Activated CD8-positive, alpha-beta memory T cell treated with anti-CD3 and anti-CD28 coated beads, Interleukin-2, amount 50 U/mL, for 24 hours (primary cell): ENCODE measurements at regions not wholly inside any gene's neighbourhood (a gene's known extent, or its start where the extent isn't known, plus 50 kb on each side); places are given as distances from the start of the nearest gene placed in this dataset.

ENCODE experiments used
- DNase-seq: peaks from one replicate; pipeline ENCODE4 v3.0.0-alpha.2; 2020; ENCODE audit errors: extremely low read depth

DNA sequence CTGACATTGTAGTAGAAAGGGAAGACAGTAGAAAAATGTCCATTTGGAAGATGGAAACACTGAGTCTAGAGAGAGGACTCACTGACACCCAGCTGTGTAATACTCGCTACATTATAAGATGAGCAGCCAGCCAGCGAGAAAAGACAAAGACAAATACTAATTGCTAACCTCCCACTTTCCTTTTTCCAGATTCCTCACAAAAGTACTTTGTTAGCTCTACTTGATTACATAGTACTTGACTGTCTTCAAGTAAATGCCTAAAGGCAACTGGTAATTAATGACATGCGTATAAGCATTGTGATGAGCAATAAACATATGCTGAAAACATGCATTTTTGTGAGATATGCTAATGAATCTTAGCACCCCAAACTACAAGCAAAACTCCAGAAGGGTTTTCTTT, 363.1 kb downstream of the GPAM start:
- DNase-seq: no peak

DNA sequence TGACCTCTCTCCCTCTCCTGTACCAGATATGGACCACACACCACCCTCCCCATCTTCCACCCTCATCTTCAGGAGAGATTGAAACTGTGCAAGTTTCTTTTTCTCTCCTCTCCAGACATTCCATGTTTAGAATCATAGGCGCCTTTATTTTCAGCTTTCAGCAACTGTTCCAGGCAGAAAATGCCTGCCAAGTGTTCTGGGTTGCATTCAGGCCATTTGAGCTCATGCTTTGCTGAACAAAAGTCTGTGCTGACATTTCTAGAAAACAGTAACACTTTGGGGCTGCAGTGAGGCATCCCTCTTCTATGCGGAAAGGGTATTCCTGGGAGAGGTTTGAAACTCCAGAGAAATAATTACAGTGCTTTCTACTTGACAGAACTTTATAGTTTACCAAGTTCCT, 361.7 kb downstream of the GPAM start:
- DNase-seq: no peak

GRCh38 chr10:111822661-111823060, 360.9 kb downstream of the GPAM start:
- DNase-seq: no peak

DNA sequence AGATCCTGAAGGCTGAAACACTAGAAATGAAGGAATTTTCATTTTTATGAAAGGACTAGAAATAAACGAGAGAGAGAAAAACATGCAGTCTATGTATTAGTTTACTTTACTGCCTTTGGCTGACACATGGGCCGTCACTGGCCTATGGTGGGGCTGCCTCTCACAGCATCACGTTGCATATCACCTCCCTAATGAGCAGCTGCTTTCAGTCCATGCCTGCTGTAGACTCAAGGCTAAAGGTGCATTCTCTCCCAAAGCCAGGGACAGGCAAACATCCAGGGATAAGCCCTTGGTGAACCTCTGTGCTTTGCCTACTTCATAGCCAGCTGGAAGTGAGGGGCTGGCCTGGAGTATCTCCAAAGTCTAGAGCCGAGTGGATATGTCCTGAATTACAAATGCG, 359.4 kb downstream of the GPAM start:
- DNase-seq: no peak

- DNase-seq: no peak
Measured at GRCh38 chr10:111830359-111830758, 353.2 kb downstream of the GPAM start.

- DNase-seq: no peak
Measured at GRCh38 chr10:111831058-111831457, 352.5 kb downstream of the GPAM start.

GRCh38 chr10:111833251-111833650, 350.3 kb downstream of the GPAM start:
- DNase-seq: no peak

DNA sequence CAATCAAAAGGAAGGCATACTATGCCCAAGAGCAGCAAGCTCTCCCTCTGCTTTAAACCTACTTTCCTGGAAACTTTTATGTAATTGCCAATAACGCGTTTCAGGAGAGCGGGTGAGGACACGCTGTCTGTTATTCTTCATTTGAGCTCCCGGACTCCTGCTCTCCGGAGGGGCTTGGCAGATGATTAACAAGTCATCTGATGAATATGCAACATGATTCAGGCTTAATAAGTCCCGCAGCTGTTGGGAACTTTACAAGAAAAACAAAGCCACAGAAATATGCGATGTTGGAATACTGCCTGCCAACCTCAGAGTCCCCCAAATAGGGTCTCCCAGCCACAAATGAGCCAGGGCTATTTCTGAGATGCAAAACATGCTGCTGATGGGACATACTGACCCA, 348.0 kb downstream of the GPAM start:
- DNase-seq: no peak

- DNase-seq: no peak
Measured at GRCh38 chr10:111836064-111836463, 347.5 kb downstream of the GPAM start.

DNA sequence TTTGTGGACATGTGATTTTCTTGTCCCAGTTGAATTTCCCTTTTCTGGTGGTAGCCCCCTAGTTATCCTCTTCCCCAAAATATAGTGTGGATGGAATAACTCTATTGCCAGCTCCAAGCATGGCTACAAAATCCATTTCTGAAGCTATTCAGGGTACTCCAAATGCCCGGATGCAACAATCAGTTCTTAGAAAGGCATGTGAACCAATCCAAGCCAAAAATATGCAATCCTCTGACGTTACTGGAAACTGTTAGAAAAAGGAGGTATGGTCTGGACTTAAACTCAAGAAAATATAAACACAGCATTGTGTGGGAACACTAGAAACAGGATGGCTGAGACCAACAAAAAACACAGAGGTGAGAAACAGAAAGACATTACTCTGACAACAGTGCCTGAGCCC, 347.0 kb downstream of the GPAM start:
- no peak for DNase-seq

DNA sequence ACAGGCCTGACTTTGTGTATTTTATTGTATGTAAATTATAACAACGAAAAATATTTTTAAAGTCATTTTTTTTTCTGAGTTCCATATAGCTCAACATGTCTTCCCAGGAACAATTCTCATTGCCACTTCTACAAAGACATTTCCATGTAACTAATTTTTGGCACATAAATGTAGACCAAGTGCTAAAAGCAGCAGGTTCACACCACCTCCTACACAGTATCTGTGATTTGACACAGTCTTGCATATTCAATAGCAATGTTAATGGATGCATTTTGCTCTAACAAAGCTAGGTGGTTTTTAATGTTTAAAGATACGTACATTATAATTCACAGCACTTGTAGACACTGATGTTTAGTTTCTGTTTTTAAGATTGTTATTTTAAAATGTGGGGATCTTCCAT, 346.5 kb downstream of the GPAM start:
- DNase-seq: no peak

DNA sequence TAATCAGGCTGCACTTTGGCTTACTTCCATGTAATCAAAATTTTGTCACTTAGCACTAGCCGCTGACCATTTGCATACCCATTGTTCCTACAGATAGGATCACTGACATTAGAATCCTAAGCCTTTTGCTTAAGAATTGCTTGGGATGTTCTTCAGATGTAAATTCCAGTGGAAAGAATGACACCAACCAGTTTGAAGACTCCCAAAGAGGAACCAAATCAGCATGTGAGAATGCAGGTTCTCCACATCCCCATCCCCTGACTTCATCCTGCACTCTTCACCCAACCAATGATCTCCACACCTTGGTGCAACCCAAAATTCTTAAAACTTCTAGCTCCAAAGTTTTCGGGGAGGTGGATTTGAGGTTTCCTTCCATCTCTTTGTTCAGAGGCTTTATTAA, 345.6 kb downstream of the GPAM start:
- no peak for DNase-seq

- no peak for DNase-seq
Measured at GRCh38 chr10:111840546-111840945, 343.0 kb downstream of the GPAM start.

DNA sequence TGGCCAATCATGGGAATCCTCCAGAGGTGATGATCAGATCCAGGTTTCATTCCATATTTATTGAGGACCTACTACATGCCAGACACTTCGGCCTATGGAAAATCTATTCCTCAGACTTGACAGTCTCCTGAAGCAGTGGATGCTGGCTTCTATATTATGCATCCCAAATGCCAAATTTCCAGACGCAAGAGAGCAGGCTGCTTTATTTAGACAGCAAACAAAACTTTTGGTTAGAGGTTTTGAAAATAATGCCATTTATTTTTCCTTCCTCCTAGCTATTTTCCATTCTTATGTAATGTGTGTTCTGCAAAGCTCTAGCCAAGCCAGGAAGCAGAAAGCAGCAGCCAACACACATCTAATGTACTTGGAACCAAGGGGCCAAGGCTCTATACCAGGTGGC, 330.8 kb downstream of the GPAM start:
- no peak for DNase-seq

GRCh38 chr10:111856631-111857030, 326.9 kb downstream of the GPAM start:
- no peak for DNase-seq

GRCh38 chr10:111865550-111865949, 318.0 kb downstream of the GPAM start:
- no peak for DNase-seq

- no peak for DNase-seq
Measured at GRCh38 chr10:111871458-111871857, 312.1 kb downstream of the GPAM start.

DNA sequence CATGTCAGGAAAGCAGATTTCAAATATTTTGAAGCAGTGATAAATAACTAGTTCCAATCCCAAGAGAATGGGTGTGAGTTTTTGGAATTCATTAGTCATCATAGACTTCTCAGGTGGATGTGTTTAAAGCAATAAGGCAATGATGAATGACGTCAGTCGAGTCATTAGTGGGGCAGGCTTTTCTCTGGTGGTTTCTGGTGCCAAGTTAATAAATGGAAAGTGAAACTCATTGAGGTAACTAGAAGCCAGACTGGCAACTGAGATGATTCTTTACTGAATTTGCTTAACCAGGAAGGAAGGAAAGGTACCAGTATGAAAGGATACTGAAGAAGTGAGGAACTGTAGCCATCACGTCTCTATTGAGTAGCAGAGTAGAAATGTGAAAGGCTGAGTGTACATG, 311.0 kb downstream of the GPAM start:
- no peak for DNase-seq

DNA sequence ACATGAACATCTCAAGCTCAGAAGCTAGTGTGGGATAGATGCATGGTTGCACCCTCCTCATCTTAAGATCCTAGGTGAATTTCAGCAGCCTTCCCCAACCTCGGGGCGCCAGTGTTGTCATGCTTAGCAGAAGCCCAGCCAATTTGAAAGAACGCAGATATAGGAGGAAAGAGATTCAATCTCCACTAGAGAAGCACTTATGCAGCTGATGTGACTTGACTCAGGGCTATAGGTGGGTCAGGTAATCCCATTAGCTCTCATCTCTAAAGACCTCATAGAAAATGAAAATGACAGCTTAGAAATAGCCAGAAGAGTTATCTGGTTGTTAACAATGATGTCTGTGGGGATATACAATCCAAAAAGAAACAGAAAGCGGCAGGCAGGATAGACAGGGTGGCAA, 310.5 kb downstream of the GPAM start:
- no peak for DNase-seq

DNA sequence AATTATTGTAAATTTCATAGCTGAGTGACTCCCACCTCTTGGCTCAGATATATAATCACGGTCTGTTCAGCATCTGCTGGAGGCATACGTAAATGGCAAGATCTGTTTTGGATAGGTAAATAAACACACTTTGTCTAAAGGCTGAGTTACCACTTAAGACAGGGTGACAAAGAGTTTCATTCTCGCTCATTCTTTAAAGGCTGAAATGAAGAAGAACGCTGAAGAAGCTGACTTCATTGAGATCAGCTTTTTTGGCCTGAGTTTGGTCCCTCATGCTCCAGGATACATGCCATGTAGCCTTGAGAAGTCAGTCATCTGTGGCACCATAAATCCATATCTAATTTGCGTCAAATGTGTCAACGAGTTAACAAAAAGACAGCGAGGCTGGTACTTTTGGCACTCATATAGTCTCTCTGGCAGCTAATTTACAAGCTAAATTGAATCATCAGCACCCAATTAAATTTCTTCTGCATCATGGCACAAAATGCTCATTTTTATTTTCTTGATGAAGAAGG, 309.9 kb downstream of the GPAM start:
- DNase-seq: no peak

DNA sequence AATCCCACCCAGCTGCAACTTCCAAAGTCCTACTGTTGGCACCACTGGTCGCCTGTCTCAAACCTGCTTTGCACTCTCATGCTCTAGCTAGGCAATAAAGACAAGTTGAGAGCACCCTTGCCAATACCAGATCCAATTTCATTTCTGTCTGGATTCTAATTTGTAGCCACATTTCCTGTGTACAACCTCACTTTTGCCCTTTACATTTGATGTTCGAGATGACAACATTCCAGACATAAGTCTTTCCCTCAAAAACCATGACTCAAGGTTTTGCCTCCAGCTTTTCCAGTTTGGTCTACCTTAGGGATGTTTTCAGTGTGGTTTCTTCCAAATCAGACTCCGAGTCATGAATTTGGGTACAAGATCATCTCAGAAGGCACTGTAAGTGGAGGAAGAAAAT, 309.0 kb downstream of the GPAM start:
- no peak for DNase-seq

GRCh38 chr10:111875725-111876124, 307.8 kb downstream of the GPAM start:
- no peak for DNase-seq

- no peak for DNase-seq
Measured at GRCh38 chr10:111877258-111877657, 306.3 kb downstream of the GPAM start.

DNA sequence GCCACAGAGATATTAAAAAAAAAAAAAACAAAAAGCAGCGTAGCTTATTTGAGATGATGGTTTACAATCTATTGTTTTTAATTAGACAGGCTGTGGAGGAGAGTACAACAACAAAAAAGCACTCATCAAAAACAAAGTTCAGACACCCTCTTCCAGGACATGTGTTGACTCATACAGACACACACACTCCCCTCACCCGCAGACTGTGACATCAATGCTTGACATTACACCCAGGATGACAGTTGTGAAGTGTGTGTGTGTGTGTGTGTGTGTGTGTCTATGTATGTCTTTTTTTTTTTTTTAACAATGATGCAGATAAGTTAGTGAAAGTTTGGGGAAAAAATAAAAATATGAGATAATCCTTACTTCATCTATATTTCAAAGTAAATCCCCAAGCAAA, 303.6 kb downstream of the GPAM start:
- DNase-seq: no peak

GRCh38 chr10:111885046-111885445, 298.5 kb downstream of the GPAM start:
- DNase-seq: no peak
